CD4-positive, alpha-beta T cell treated with Interleukin-4 for 4 hours (primary cell): ENCODE measurements at regions not wholly inside any gene's neighbourhood (a gene's known extent, or its start where the extent isn't known, plus 50 kb on each side); places are given as distances from the start of the nearest gene placed in this dataset.
"Not testable (repeated sequence)": the region's sequence is repeated elsewhere in the genome, so short reads cannot be mapped to it uniquely, and the experiment has no call there.

ENCODE experiments used
- DNase-seq: peaks from one replicate; pipeline ENCODE4 v3.0.0-alpha.2; 2020

DNA sequence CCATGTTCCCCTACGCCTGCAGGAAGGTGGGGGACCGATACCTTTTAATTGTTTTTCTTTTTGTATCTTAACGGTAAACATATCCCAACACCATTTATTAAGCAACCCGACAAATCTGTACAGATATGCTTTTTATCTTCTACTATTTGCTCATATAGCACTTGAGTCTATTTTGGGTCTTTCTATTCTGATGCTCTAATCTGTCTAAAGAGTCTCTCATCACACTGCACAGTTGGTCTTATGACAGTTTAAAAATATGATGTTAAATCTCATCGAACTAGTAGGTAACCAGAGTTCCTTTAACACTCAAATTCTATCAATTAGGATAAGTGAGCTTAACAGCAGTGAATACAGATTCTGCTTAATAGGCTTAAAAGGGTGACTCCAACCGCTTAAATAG, 111.6 kb downstream of the SOCS6 start:
- DNase-seq = no peak

DNA sequence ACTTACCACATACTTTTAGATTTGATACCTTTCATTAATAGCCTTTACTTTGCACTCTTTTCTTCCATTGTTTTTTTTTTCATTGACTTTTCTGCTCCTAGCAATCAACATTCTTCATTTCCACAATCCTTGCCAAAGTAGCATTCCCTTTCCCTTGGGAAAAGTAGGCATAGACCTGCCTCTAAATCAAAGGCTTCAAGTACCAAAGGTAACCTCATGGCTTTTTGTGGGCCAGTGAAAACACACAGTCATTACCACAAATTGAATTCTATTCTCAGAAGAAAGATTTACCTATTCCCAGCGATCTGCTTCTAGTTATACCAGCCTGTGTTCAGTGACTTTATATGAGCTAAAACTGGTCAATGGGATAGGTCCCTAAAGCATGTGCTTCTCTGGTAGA, 109.2 kb downstream of the SOCS6 start:
- no peak for DNase-seq

DNA sequence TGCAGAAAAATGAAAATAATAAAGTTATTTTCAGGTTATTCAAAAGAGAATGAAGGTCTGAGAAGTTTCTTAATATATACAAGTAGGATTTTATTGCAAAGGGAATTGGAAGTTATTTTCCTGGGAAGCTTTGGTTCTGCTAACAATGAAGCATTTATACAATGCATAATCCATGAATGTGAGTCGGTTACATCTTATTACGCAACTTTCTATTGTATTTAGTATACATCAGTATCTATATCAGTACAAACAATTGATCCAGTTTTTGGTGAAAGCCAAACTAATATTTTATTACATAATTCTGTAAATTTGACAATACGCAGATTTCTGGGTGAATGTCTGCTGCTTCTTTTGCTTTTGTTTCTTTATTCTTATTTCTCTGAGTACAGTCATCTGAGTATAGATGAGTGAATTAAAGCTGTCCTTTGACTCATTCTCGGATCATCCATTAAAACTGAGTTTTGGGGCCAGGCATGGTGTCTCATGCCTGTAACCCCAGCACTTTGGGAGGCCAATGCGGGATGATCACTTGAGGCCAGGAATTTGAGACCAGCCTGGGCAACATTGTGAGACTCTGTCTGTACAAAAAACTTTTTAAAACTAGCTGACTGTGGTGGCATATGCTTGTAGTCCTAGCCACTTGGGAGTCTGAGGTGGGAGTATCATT, 108.5 kb downstream of the SOCS6 start:
- DNase-seq = no peak

DNA sequence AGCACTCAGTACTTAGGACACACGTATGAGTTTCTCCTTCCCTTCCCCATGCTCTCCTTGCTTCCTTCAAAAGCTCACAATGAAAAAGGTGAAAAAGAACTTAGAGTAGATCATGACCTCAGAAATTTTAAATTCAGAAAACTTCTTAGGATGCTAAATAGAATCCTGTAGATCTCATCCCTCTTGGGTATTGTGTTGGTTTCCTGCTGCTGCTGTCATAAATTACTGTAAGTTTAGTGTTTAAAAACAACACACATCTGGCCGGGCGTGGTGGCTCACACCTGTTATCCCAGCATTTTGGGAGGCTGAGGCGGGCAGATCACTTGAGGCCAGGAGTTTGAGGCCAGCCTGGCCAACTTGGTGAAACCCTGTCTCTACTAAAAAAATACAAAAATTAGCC, 106.9 kb downstream of the SOCS6 start:
- DNase-seq = not testable (repeated sequence)

DNA sequence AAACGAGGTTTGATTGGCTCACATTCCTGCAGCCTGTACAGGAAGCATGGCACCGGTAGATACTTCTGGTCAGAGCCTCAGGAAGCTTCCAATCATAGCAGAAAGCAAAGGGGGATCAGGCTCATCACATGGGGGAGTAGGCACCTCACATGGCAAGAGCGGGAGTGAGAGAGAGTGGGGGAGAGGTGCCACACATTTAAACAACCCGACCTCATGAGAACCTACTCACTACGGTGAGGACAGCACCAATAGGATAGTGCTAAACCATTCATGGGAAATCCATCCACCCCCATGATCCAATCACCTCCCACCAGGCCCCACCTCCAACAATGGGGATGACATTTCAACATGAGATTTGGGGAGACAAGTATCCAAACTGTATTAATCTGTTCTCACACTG, 105.8 kb downstream of the SOCS6 start:
- no peak for DNase-seq

DNA sequence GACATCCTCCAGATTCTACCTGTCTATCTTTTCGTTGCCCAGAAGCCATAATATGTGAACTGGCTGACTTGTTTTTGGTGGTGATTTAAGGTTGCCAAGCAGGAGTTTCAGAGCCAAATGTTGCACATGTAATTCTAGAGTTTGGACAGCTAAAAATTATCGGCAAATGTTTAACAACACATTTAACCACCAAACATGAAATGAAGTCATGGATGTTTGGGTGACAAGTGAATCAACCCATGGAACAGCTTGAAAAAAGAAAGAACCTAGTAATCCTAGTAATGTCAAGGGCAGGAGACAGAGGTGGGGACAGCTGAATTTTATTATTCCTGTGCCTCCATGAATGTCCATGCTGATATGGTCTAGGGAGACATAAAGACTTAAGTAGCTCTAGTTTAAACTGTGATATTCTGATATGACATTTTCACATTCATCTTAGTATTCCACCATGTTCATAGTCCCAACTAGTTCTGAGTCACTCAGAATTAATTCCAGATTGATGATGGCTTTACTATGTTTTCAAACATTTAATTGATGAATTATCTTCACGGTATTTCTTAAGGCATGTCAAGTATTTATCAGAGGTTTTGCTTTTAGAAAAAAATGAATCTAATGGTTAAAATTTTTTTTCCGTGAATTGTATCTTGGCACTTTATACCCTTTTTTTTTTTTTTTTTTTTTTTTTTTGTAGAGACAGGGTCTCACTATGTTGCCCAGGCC, 101.7 kb downstream of the SOCS6 start:
- no peak for DNase-seq

DNA sequence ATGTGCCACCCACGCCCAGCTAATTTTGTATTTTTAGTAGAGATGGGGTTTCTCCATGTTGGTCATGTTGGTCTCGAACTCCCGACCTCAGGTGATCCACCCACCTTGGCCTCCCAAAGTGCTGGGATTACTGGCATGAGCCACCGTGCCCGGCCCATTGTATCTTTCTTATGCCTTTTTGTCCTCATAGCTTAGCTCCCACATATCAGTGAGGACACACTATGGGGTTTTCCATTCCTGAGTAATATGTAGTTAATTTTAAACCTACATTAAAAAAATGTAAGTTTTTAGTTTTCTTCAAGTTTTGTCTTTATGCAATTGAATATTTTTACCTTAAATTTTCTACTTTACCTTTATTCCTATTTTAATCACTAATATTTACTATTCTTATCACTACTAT, 100.2 kb downstream of the SOCS6 start:
- DNase-seq = not testable (repeated sequence)

DNA sequence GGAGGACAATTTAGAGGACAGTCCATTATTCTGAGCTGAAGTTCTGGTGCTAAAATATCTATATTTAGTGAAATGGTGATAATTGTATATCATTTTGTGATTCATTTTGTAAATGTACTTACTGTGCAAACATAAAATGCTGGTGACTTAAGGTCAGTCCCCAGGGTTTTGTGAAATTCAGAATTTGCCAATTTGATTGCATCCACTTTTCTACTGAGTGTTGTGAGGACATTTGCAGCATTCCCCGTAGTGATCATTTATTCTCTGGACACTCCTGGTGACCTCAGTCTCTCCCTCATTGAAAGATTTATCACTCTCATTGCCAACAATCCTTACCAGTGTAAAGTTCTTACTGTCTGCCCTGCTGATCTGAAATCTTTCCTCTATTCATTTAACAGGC, 98.2 kb downstream of the SOCS6 start:
- DNase-seq = no peak

DNA sequence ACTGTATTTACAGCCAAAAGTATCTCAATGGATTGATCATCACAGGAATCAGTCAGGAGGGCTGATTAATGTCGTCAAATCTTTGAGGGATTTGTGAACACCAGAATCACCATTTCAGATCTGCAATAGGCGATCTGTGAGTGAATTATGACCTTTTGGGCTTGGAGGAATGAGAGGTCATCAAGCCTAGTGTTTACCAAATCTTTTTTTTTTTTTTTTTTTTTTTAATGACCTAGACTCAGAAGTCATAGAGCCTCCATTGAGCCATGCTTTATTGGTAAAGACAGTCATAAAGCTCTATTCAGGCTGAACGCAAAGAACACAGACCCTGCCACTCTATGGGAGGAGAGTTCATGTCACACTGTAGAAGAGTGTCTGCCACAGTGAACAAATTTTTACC, 97.7 kb downstream of the SOCS6 start:
- no peak for DNase-seq

DNA sequence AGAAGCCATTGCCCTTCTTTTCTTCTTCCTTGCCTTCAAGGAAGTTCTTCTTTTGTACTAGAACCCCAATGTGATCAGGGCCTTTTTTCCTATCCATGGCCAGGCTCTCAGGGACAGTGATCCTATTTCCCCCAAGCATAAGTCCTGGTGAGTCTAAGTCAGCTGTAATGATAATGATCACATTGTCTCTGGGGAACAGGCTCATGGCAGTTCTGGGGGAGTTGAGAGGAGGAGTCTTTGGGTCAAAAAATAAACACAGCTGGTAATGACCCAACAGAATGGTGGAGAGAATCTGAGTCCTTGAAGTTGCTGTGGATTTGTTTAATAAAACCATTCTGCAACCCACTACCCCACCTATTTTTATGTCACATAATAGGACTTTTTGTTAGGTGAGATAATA, 96.6 kb downstream of the SOCS6 start:
- DNase-seq = no peak

DNA sequence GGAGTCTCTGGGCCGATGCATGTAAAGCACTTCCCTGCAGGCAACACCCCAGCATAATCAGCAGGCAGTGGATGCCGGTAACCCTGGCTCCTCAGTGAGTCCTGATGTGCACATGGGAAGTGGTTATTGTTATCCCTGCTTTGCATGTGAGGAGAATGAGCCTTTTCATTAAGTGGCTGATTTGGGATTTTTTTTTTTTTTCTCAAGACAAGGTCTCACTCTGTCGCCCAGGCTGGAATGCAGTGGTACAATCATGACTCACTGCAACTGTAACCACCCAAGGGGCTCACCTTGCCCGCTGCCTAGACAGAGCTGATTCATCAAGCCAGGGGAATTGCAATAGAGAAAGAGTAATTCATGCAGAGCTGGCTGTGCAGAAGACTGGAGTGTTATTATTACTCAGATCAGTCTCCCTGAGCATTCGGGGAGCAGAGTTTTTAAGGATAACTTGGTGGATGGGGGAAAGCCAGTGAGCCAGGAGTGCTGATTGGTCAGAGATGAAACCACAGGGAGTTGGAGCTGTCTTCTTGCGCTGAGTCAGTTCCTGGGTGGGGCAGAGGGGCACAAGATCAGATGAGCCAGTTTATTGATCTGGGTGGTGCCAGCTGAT, 95.4 kb downstream of the SOCS6 start:
- DNase-seq = no peak

DNA sequence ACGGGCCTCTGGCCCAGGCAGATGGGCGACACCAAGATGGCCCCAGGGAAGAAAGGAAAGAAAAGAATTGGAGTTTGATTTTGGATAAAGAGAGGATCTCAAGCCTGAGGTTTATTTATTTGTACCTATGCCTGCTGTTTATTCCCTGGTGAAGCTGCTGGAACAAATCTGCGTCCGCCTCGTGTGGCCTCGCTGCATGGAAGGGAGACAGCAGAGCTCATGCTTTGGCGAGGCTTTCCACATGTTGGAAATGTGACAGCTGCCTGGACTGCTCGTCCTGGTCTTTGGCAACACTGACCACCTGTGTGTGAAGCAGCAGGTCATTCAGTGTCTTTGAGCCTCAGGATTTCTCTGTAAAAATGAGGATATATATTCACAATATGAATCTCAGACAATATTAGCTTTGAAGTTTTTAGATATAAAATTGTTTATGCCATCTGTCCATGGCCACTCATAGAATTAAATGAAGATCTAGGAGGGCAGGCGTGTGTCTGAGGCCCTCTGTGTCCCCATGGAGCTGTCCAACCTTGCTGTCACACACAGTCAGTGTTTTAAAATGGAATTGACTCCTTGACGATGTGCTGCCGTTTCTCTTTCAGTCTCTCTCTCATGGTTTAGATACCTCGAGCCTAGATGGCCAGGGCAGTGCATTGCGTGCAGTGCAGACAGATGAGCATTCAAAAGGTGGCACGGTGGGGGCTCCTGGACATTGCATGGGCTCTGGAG, 94.3 kb downstream of the SOCS6 start:
- no peak for DNase-seq

DNA sequence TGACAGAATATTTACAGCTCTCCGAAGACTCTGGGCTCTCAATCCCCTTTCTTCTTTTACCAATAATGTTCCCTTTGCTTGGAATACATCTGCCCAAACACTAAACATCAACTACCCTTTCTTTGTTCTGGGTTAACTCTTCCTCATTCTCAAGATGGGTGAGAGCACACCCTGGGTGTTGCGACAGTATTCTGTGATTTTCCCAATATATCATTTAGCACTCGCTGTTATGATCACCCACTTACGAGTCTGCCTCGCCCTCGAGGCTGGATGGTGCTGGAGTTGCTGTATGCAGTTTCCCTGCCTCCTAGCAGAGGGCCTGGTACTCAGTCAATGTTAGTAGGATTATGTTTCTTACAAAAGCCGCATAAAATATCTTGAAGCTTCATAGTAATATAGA, 93.2 kb downstream of the SOCS6 start:
- no peak for DNase-seq

DNA sequence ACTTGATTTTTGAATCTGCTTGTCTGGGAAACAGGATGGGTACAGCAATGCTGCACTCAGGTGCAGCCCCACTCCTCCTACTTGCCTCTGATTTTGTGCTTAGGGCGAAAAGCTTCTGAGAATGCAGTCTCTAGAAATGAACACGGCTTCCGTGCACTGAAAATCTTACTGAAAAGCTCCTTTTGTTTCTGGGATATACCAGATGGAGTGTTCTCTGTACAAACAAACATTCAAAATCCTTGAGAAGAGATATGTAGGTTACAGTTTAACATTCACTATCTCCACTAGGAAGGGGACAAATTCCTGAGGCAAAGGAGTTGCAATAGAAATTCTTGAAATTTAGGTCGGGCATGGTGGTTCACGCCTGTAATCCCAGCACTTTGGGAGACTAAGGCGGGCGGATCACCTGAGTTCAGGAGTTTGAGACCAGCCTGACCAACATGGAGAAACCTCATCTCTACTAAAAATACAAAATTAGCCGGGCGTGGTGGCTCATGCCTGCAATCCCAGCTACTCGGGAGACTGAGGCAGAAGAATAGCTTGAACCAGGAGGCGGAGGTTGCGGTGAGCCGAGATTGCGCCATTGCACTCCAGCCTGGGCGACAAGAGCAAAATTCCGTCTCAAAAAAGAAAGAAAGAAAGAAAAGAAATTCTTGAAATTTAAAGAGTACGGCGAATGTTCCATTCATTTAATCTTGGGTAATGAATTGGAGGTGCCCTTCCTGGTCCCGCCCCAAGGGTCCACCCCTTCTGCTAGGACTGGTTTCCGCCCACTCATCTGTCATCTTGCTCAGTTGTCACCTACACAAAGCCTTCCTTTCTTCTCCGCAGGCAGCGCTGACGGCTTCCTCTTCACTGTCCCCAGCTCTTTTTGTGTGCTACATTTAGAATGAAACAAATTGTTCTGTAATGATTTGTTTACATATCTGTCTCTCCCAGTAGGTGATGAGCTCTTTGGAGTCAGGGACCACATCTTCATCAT, 92.4 kb downstream of the SOCS6 start:
- DNase-seq = no peak
